Muscle of leg (tissue), 3 donors: ENCODE measurements at regions not wholly inside any gene's neighbourhood (a gene's known extent, or its start where the extent isn't known, plus 50 kb on each side); places are given as distances from the start of the nearest gene placed in this dataset.

Experiments
- DNase-seq: peaks from one replicate; pipeline ENCODE4 v3.0.0; 2013
- H3K27ac ChIP-seq: one replicate; pipeline ENCODE4 v1.5.1; 2013; ENCODE audit warnings: mild to moderate bottlenecking, low read length, control low read depth
- H3K27me3 ChIP-seq: one replicate; pipeline ENCODE4 v1.6.1; 2013; ENCODE audit warnings: low read length; ENCODE audit not compliant: control insufficient read depth, insufficient read depth
- H3K36me3 ChIP-seq: one replicate; pipeline ENCODE4 v1.6.1; 2013; ENCODE audit warnings: low read length; ENCODE audit not compliant: control insufficient read depth, insufficient read depth
- H3K4me1 ChIP-seq: one replicate; pipeline ENCODE4 v1.6.1; 2013; ENCODE audit warnings: low read length; ENCODE audit not compliant: control insufficient read depth, insufficient read depth
- H3K4me3 ChIP-seq: one replicate; pipeline ENCODE4 v1.5.1; 2013; ENCODE audit warnings: low read length, control low read depth
- H3K9me3 ChIP-seq: replicated peaks from 2 replicates; pipeline ENCODE4 v1.6.1; 2013; ENCODE audit warnings: low read depth, low read length; ENCODE audit not compliant: control insufficient read depth
- WGBS: methylation state at CpG from one replicate; pipeline ENCODE4 v1.1.5; 2013; ENCODE audit warnings: missing lambda C conversion rate; ENCODE audit not compliant: insufficient coverage; 5-methylcytosine and 5-hydroxymethylcytosine counted together

DNA sequence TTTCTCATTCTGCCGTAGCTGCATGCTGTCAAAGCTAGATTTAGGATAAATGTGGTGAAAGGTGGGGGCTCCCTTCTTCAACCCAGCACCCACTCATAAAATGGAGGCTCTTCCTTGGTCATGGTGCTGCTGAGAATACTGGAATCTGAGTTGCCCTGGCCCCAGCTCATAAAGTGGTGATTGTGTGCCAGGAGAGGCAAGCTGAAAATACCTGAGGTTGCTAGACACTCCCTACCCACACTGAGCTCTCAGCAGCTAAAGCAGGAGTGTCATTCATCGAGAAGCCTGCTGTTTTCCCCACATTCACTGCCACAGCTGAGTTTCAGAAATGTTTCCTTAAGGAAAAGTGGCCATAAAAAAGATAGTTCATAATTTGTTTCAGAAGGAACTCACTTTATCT is 297.1 kb upstream of the RBMS1 start:
- WGBS = no CpG with 5 or more reads among the region's 2 CpGs
- Histone ChIP-seq H3K4me1 (no peaks in the 10 kb centered on the region), H3K4me3 (no peak overlapping the region), H3K27ac (no peak overlapping the region), H3K9me3 (no peaks in the 10 kb centered on the region), H3K27me3 (no peaks in the 10 kb centered on the region), H3K36me3 (no peaks in the 10 kb centered on the region)
- no peak for DNase-seq

DNA sequence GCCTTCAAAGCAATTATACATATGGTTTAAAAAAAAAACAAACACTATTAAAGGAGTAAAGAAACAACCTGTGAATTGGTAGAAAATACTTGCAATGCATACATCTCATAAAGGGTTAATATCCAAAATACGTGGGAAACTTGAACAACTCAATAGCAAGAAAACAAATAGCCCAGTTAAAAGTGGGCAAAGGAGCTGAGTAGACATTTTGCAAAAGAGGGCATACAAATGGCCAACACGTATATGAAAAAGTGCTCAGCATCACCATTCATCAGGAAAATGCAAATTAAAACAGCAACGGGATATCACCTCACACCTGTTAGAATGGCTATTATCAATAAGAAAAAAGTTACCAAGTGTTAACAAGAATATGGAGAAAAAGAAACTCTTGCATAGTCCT is 298.3 kb upstream of the RBMS1 start:
- WGBS = no CpG with 5 or more reads among the region's 3 CpGs
- no peaks in the 10 kb centered on the region for H3K36me3 ChIP-seq

DNA sequence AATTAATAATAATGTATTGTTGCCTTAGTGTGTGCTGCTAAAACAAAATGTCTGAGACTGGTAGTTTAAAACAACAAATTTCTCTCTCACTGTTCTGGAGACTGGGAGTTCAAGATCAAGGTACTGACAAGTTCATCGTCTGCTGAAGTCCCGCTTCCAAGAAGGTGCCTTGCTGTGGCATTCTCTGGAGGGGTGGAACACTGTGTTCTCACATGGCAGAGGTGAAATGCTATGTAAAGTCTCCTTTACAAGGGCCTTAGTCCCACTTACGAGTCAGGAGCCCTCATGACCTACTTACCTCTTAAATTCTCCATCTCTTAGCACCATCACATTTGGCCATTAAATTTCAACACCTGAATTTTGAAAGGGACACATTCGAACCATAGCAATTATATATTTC is 299.2 kb upstream of the RBMS1 start:
- no peaks in the 10 kb centered on the region for H3K4me1 ChIP-seq
- no peak overlapping the region for H3K4me3 ChIP-seq
- no CpG with 5 or more reads among the region's 4 CpGs for WGBS
- DNase-seq = no peak
- no peaks in the 10 kb centered on the region for H3K9me3 ChIP-seq
- H3K27me3 ChIP-seq = no peaks in the 10 kb centered on the region
- H3K36me3 ChIP-seq = no peaks in the 10 kb centered on the region
- no peak overlapping the region for H3K27ac ChIP-seq

More for the DNA sequence above, 298.3 kb upstream of the RBMS1 start:
- no peak overlapping the region for H3K4me3 ChIP-seq
- no peaks in the 10 kb centered on the region for H3K4me1 ChIP-seq
- H3K27me3 ChIP-seq = no peaks in the 10 kb centered on the region
- no peak overlapping the region for H3K27ac ChIP-seq
- DNase-seq = no peak
- H3K9me3 ChIP-seq = no peaks in the 10 kb centered on the region

DNA sequence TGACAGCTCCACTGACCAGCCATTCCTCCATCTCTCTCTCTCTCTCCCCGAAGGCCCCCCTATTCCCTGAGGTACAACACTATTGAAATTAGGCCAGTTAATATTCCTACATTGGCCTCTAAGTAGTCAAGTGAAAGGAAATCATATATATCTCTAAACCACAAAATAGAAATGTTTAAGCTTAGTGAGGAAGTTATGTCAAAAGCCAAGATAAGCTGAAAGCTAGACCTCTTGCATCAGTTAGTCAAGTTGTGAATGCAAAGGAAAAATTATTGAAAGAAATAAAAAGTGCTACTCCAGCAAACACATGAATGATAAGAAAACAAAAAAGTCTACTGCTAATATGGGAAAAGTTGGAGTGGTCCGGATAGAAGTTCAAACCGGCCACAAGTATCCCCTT is 301.3 kb upstream of the RBMS1 start:
- no peak overlapping the region for H3K4me3 ChIP-seq
- H3K9me3 ChIP-seq = no peaks in the 10 kb centered on the region
- H3K36me3 ChIP-seq = no peaks in the 10 kb centered on the region
- no CpG with 5 or more reads among the region's 3 CpGs for WGBS
- no peak overlapping the region for H3K27ac ChIP-seq
- no peaks in the 10 kb centered on the region for H3K4me1 ChIP-seq
- no peaks in the 10 kb centered on the region for H3K27me3 ChIP-seq
- no peak for DNase-seq

DNA sequence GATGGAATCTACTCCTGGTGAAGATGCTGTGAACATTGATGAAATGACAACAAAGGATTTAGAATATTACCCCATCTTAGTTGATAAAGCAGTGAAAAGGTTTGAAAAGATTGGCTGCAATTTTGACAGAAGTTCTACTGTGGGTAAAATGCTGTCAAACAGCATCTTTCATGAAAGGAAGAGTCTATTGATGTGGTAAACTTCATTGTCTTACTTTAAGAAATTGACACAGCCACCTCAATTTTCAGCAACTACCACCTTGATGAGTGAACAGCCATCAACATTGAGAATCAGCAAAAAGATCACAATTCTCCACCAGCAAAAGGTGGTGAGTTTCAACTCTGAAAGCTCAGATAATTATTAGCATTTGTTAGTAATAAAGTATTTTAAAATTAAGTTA is 310.3 kb upstream of the RBMS1 start:
- no peak overlapping the region for H3K27ac ChIP-seq
- no peaks in the 10 kb centered on the region for H3K27me3 ChIP-seq

DNA sequence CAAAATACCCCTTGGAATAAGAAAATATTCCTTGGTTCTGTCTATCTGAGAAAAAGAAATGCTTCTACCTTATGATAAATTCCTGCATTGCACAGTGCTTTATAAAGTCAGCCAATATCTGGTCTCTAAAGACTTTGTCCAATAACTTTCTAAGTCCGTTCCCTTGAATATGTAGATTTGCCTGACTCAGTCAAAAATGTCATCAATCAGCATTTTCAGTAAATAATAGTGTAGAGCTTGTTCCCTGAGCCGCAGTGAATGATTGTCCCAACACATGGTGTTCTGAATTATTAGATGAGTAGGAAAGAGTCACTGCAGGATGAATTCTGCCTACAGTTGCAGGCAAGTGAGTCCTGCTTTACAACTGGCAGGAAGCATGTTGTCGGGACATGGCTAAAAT is 316.8 kb upstream of the RBMS1 start:
- WGBS = no CpG with 5 or more reads among the region's 3 CpGs
- no peaks in the 10 kb centered on the region for H3K36me3 ChIP-seq
- no peak for DNase-seq
- no peaks in the 10 kb centered on the region for H3K4me1 ChIP-seq
- no peaks in the 10 kb centered on the region for H3K27me3 ChIP-seq
- H3K4me3 ChIP-seq = no peak overlapping the region
- no peak overlapping the region for H3K27ac ChIP-seq
- no peaks in the 10 kb centered on the region for H3K9me3 ChIP-seq

More for the DNA sequence above, 310.3 kb upstream of the RBMS1 start:
- Histone ChIP-seq H3K36me3 (no peaks in the 10 kb centered on the region), H3K4me1 (no peaks in the 10 kb centered on the region), H3K9me3 (no peaks in the 10 kb centered on the region), H3K4me3 (no peak overlapping the region)
- no peak for DNase-seq

DNA sequence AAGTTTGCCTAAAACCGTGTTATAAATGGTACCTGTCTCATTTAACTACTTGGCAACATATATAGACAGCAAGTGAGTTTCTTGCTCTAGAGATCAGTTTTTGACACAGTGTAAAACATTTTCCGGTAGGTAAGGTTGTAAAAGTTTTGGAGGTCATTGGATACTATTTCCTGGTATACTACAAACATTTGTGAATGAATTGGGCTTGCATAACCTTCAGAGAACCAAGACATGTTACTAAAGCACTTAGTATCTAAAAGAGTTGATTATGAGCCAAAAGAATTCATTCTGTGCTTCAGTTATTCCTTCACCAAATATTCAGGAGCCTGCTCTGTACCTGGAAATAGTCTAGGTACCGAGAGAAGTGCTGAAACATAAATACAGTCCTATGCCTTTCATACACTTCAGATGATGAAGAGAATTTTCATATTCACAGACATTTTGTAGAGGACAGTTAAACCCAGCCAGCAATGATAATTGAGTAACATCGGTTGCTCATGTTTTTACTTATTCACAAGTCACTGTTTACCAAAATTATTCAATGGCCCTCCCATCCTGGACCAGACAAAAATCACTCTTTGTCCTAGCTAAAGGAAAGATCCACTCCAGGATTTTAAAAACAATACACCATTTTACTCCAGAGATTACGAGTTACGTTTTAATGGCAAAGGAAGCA is 319.4 kb upstream of the RBMS1 start:
- Histone ChIP-seq H3K36me3 (no peaks in the 10 kb centered on the region), H3K4me1 (no peaks in the 10 kb centered on the region), H3K27ac (no peak overlapping the region), H3K27me3 (no peaks in the 10 kb centered on the region), H3K4me3 (no peak overlapping the region), H3K9me3 (no peaks in the 10 kb centered on the region)
- 57% methylated on average over 1 of the region's 6 CpGs for WGBS
- no peak for DNase-seq

DNA sequence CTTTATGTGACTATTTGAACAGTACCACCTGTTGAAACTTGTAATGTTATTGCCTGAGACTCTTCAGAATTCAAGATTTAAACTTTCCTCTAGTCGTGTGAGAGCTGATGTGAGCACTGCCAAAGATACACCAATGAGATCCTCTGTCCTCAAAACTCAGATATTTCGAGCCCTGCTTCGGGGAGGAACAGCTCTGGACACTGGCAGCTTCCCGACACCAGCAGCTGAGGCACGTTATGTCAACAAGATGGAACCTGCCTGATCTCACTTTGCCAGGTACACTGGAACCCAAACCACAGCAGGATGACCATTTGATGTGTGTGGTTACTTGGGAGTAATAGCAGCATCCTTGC is 319.9 kb upstream of the RBMS1 start:
- H3K9me3 ChIP-seq = no peaks in the 10 kb centered on the region
- no peak overlapping the region for H3K4me3 ChIP-seq
- DNase-seq = no peak
- H3K27ac ChIP-seq = no peak overlapping the region
- 57% methylated on average over 5 of the region's 5 CpGs for WGBS
- H3K36me3 ChIP-seq = no peaks in the 10 kb centered on the region
- no peaks in the 10 kb centered on the region for H3K4me1 ChIP-seq
- no peaks in the 10 kb centered on the region for H3K27me3 ChIP-seq

DNA sequence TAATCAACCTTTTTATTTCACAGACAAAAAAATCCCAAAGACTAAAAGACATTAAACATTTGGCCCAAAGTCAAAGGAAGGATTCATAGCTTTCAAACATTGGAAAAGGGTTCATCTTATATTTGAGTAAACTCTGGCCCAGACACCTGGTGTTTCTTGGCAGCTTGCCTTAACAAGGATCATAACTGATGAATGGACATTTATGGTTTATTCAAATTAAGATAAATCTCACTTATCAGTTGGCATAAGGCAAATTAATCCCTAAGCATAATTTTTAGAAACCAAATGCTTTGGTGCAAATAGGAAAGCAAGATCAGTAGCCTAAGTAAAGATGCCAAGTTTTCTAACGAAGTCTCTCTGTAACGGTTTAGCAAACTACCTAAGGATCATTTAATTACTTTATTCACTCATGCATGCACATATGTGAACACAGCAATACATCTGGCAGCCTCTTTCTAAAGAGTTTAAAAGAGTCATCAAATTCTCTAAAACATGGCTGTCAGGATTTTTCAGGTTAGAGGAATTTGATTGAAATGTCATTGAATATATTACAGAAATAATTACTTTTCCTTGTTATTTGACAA is 323.4 kb upstream of the RBMS1 start:
- no peak overlapping the region for H3K27ac ChIP-seq
- H3K27me3 ChIP-seq = no peaks in the 10 kb centered on the region
- H3K9me3 ChIP-seq = no peaks in the 10 kb centered on the region
- H3K4me3 ChIP-seq = no peak overlapping the region
- H3K4me1 ChIP-seq = no peaks in the 10 kb centered on the region
- DNase-seq = peak; percentile 18
- WGBS = no CpG with 5 or more reads among the region's 2 CpGs
- no peaks in the 10 kb centered on the region for H3K36me3 ChIP-seq

DNA sequence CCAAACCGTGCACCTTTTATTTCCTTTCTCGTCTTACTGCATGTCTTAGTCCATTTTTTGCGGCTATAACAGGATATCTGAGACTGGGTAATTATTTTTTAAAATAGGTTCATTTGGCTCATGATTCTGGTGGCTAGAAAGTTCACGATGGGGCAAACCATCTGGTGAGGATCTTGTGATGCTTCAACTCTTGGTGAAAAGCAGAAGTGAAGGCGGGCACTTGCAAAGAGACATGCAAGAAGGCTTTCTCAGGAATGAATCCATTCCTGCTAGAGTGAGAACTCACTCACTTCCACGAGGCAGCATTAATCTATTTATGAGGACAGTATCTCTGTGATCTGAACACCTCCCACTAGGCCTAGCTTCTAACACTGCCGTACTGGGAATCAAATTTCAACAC is 327.1 kb upstream of the RBMS1 start:
- no peak overlapping the region for H3K27ac ChIP-seq
- WGBS = no CpG with 5 or more reads among the region's 7 CpGs
- H3K36me3 ChIP-seq = no peaks in the 10 kb centered on the region
- DNase-seq = no peak
- H3K4me3 ChIP-seq = no peak overlapping the region
- no peaks in the 10 kb centered on the region for H3K4me1 ChIP-seq
- H3K9me3 ChIP-seq = peaks cover 8% of the 10 kb centered on the region
- no peaks in the 10 kb centered on the region for H3K27me3 ChIP-seq

DNA sequence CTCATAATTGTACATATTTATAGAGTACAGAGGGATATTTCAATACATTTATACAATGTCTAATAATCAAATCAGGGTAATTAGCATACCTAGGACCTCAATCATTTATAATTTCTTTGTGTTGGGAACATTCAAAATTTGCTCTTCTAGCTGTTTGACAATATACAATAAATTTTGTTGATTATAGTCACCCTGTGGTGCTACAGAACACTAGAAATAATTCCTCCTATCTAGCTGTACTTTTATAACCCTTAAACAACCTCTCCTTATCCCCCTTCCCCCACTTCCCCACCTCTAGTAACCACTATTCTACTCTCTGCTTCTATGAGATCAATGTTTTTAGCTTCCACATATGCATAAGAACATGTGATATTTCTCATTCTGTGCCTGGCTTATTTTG is 328.4 kb upstream of the RBMS1 start:
- Histone ChIP-seq H3K9me3 (peaks cover 18% of the 10 kb centered on the region), H3K27me3 (no peaks in the 10 kb centered on the region), H3K4me1 (no peaks in the 10 kb centered on the region), H3K27ac (no peak overlapping the region), H3K36me3 (no peaks in the 10 kb centered on the region), H3K4me3 (no peak overlapping the region)
- DNase-seq = no peak
